HG02973 (cell line): ENCODE measurements at regions not wholly inside any gene's neighbourhood (a gene's known extent, or its start where the extent isn't known, plus 50 kb on each side); places are given as distances from the start of the nearest gene placed in this dataset.

Experiments
- ATAC-seq: cut with Tn5 transposase; IDR thresholded peaks from one replicate; pipeline ENCODE4 v1.9.1; 2021; ENCODE audit warnings: moderate library complexity; ENCODE audit not compliant: unreplicated experiment

DNA sequence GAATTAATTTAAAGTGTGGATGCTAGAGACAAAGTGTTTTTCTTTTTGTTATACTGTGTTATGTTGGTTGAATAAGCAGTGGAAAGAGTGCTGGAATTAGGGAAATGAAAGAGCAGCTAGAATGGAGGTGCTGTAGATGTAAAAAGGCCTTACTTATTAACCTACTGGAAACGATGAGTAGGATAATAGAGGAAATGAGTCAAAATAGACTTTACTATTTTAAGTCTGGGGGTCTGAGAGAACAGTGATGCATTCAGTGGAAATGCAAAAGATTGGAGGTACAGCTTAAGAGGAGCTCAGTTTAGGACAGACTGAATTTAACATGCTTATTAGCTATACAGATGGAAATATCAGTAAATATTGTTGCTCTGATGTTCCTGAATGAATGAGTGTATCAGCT lies 674.0 kb downstream of the OTOL1 start:
- no peak for ATAC-seq

DNA sequence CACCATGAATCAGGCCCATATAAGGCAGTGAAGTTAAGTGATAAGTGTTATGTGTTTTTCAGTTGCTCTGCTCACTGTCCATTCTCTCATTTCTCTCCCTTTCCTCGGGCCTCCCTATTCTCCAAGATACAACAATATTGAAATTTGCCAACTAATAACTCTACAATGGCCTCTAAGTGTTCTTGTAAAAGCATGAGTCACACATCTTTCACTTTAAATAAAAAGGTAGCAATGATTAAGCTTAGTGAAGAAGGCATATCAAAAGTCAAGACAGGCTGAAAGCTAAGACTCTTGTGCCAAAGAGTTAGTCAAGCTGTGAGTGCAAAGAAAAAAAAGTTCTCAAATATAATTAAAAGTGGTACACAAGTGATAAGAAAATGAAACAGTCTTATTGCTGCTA lies 675.4 kb downstream of the OTOL1 start:
- ATAC-seq = no peak

DNA sequence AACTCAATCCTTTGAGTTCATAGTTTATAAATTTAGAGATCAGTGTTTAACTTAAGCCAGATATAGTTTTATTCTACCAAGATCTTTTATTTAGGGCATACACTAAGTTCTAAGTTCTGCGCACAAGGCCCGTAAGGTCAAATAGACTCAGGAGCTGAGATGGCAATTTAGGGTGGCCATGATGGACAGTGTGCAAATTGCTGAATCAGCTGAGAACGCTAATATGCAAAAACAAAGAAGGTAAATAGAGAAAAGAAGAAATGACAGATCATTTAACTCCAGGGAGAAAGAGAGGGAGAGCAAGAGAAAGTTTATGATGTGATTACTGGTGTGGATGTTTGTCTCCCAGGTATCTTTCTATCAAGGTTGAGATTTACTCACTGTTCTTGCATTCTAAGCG lies 678.5 kb downstream of the OTOL1 start:
- ATAC-seq = no peak

DNA sequence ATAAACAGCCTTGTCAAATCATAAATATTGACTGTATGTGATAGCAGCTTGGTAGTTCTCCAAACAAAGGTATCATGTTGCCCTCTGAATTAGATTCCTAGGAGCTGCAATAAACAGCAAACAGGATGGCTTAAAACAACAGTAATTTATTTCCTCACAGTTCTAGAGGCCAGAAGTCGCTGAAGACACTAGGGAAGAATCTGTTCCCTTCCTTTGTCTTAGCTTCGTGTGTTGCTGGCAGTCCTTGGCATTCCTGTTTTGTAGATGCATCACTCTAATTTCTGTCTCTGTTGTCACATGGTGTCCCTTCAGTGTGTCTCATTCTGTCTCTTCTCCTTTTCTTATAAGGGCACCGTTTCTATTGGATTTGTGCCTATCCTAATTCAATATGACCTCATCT lies 679.3 kb downstream of the OTOL1 start:
- ATAC-seq = no peak

DNA sequence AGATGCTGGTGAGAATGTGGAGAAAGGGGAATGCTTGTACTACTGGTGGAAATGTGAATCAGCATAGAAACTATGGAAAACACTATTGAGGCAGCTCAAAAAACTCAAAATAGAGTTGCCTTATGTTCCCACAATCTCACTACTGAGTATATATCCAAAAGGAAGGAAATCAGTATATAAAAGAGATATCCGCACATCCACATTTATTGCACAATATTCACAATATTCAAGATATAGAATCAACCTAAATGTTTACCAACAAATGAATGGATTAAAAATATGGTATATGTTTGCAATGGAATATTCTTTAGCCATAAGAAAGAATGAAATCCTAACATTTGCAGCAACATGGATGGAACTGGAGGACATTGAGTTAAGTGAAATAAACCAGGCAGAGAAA lies 686.8 kb downstream of the OTOL1 start:
- no peak for ATAC-seq

DNA sequence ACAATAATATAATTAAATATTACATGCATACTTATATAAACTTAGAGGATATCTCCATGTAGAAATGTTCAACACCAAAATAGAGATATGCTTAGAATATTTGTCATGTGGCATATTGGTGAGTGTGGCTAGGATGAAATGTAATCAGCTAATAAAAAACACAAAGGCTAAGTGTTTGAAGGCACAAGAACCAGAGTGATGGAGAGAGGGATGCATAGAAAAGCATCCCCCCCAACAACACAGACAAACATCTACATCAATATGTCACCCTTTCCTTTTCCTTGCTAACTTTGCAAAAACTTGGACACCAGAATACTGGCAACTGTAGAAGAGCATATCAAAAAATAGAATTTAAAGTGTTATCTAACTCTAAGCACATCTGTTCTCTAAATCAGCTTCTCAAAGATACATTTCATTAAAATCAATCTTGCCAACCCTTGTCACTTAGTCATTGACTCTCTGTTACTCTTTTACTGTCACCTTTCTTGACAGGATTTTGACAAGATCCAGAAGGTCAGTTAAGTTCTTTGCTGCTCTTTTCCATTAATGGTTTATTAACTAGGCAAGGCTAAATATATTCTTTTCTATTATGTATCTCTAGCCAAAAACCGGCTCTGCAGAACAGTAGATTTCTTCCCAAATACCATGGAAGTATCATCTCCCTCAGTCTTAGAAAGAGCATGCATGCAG lies 695.9 kb downstream of the OTOL1 start:
- ATAC-seq = no peak

DNA sequence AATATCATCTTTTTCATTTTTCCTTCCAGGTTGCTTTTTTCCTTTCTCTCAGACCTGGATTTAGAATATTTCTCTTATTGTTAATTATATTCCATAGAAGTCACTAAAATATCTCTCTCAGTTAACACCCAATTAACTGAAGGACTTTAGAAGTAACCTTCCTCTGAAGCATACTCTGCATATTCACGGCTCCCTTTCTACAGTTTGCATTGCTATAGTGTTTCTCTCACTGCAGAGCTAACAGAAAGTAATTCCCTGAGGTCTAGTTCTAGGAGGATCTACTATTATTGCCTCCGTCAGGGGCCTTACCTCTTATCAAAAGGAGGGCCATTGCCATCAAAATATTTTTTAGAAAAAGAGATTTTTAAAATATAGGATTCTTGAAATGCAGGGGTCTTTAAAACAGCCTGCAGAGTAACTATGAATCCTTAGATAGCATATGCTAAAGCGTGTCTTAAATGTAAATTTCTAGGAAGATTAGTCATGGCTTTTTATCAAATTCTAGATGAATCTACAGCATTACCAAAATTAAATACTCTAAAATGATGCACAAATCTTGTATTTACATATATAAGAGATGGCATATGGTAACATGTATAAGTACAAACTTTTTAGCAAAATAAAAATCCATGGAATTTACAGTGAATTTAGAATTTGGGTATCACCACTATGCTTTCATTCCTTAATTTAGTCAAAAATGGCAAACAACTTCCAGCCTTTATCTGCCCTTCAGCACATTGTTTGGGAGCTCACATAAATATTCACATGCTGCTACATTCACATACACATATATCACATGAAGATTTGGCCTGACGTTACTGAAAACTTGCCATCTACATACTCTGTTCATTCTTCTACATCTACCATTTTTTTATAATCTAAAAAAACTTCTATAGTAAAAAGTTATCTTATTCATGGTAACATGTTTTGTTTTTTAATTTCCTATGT lies 696.8 kb downstream of the OTOL1 start:
- ATAC-seq = no peak

DNA sequence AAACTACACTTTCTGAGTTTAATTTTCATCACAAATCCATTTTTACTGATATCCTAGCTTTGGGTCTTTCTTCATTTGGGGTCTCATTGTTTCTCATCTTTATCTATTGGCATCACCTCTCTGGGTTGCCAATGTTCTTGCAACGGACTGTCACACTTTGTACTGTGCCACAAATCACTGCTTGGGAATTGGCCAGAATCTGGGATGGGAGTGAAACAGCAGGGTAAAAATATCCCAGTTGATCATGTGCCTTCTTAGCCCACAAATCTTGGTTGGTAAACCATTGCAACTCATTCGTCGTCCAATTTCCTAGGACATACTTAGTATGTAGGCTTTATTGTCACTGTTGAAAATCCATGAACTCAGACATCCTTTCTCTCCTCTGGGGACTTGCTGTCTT lies 698.5 kb downstream of the OTOL1 start:
- ATAC-seq = no peak

DNA sequence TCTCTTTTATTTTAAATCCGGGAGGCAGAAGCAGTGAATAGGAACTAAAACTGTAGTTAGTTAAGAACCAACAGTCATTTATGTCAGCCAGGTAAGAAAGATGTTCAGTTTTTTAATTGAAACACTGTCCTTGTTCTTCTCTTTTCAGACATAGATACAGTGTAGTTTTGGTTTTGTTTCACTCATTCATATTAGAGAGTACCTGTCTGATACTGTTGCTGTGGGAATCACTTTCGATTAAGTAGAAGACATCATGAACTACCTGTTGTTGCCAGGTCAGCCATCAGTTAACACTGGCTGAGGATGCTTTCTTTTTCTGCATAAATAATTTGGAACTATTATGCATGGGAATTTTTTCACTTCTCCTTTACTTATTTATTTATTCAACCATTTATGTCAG lies 700.4 kb downstream of the OTOL1 start:
- ATAC-seq = no peak

DNA sequence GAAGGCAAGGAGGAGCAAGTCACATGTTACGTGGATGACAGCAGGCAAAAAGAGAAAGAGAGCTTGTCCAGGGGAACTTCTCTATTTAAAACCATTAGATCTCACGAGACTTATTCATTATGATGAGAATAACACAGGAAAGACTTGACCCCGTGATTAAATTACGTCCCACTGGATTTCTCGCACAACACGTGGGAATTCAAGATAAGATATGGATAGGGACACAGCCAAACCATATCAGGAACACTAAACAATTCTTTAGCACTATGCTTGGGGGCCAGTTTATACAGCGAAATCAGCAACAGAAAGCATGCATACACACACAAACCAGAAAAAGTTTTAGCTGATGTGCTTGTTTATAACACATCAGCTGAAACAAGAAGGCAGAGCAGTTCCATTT lies 704.2 kb downstream of the OTOL1 start:
- no peak for ATAC-seq

DNA sequence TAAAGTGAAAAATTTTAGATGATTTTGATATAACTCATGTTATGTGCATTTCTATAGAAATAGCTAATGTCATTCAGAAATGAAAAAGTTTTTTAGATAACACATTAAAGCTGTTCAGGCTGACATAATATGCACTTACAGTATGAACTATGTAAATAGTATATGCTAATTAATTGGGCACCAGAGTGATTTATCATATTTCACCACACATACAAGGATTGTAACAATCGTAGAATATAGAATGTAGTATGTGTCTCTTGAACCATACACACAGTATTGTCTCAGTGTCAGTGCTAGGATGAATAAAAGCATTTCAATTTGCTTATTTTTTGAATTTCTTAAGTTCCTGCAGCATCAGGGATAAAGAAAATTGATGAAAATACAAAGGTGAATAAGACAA lies 710.0 kb downstream of the OTOL1 start:
- ATAC-seq = no peak

DNA sequence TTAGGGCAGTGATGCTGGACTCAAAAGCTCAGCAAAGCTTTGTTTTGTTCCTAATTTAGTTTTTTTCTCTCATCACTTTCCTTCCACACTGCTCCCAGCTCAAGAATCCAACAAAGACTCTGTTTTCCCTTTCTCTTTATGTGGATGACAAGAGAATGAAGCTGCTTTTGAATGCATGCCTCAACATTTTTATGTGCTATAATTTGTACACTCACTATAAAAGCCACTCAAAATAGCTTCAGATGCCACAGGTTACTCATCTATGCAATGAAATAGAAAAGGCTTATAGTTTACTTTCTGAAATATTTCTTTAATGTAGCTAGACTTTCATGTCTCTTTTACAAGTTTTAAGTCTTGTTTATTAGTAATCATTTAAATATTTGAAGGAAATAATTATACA lies 714.9 kb downstream of the OTOL1 start:
- no peak for ATAC-seq

DNA sequence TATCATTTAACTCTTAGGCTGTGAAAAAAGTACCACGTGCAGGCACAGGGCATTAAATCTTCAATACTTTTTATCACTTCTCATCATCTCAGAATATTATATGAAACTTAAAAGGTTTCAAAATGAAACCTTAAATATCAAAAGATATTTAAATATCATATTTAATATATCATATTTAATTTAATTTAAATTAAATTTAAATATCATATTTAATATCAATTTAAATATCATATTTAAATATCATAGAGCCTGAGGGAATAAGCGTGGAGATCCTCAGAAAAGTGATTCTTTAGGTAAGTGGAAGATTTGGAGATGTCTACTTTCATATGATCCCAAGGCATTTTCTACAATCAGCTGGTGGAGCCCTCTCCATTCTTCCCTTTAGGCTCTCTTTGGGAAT lies 716.6 kb downstream of the OTOL1 start:
- ATAC-seq = no peak

DNA sequence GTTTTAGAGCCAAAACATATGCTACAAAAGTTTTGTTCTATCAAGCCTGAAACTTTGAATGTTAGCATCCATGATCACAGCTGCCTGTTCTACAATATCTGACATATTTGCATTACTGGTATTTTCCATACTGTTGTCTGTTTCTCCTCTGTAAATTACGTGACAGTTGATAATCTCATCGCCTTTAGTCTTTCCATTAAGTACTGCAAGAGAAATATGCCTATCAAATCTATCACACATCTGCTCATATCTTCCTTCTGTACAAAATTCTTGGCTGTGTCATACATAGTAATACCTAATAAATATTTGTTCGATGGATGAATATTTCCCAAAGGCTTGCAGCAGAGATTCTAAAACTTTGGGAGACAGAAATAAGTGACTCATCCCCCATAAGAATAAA lies 717.3 kb downstream of the OTOL1 start:
- no peak for ATAC-seq

DNA sequence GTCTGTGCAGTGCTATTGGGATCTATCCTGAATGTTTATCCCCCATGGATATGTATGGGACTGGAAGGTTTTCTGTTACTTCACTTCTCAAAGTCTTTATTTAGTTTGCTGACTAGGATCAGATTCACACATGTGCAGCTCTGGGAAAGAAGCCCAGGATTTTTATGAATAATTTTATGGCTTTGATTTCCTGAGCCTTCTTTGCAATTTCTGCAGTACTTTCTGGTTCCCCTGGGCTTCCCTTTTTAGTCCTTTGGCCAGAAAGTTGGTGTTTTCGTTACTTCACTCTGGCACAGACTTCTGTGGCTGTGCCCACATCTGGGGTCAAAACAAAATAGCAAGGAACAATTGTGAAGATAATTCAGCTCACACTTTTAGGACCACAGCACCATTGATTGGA lies 721.0 kb downstream of the OTOL1 start:
- ATAC-seq = no peak

DNA sequence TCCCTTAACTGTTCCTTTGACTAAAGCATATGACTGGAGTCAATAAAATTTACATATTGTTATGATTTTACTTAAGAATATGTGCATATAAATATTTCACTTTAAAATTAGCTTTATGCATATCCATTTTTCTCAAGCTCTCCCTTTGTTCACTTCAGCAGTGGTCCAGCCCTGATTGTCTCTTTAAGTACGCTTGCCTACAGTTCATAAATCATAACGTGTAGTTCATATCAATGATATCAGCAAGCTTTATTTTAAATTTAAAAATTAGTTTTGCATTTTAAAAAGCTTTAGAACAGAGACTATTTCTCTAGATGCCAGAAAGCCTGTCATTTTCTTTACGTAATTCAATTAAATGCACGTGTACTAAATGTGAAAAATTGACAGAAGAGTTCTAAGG lies 721.9 kb downstream of the OTOL1 start:
- no peak for ATAC-seq

DNA sequence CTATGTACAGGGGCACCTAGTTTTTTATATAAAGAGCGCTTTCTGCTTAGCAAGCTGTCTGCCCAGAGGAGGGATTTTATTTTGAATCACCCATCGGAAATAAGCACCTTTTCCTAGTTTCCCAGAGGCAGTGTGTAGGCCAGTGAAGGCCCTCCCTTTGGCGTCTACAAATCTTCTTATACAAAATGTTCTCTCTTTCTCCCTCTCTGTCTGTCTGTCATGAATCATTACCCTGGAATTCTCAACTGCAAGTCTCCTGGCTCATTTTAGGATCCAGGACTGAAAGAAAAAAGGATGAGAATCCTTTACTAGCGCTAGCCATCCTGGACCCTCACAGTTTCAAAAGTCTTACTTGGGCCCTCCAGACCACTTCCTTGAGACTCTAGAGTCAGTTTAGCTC lies 728.1 kb downstream of the OTOL1 start:
- ATAC-seq = no peak

DNA sequence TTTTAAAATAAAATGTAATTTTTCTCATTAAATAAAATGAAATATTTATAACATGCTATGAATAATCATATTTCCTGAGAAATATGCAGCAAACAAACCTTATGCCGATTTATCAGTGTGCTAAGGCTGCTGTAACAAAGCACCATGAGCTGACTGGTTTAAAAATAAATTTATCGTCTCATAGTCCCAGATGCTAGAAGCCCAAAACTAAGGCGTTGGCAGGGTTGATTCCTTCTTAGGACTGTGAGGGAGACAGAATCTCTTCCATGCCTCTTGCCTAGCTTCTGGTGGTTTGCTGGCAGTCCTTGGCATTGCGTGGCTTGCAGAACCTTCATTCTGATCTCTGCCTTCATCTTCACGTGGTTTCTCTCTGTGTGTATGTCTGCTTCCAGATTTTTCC lies 740.3 kb downstream of the OTOL1 start:
- ATAC-seq = no peak

DNA sequence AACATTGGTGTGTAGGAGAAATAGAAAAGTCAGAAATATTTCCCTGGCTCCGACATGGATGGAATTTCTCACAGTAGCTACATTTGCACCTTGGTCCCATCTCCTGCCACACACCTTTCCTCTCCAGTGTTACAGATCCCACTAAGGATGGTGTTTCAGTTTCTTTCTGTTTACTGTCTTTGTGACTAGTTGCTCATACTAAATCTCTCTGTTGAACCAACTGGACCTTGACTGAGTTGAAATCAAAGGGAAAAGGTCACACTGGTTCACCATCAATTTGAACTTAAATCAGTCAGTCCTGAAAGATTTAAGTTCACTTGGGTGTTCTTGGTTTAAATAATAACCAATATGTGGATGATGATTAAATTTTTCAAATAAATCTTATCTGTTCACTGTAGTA lies 754.2 kb downstream of the OTOL1 start:
- ATAC-seq = no peak

DNA sequence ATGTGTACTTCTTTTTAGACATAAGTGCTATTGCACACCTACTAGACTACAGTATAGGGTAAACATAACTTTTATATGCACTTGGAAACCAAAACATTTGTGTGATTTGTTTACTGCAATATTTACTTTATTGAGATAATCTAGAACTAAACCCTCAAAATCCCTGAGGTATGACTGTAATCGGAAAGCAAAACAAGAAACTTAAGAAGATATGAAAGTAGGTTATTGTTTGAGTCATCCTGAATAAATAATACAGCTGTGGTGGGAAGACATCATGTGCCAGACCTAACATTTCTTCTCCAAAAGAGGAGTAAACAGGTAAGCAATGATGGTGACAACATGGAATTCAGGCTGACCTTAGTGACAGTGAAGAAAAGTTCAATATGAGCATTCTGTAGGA lies 765.5 kb downstream of the OTOL1 start:
- ATAC-seq = no peak

DNA sequence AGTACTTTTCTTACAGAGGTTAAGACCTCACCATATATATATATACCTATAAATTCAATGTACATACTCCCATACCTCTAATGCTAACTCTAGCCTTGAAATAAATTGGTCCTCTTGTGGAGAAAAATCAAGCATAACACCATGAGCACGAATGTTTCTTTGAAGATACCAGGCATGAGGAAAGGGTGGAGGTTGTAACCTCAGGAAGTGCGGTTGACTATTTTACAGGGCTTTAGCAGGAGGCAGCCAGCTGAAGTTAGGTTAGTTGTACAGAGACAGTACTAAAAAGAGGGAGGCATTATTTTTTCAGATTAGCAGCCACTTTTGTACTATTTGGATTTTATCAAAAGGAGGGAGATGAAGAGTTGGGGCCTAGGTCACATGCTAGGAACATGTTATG lies 767.0 kb downstream of the OTOL1 start:
- ATAC-seq = no peak

DNA sequence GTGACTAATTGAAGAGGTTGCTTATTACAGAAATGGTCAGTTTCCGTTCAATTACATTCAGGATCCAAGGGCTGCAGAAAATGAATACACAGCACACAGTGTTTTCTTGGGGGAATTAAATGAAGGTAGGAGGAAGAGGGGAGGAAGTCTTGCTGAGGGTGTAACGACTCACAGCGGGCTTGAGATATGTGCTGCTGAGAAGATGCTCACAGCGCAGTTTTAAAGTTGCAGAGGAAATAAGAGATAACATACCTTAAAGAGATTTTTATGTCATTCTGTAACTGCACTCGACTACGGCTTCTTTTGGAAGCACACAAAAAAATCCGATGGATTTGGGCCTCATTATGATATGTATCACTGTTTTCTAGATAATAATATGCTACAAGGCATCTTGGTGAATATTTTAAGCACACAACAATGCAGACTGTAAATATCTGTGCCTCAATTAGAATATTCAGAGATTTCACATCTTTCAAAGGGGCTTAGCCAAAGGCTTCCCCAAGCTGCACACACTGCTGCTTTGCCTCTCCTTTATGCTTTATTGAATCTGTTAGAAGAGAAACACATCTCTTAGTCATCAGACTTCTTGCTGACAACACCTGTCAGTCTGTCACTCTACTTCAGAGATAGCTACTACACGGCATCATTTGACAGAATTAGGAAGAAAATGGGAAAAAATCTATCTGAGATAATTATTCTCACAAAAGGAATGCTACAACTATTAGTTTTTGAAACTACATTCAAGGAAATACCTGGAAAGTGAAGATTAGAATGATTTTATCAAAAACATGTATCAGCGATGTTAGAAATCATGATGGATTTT lies 773.2 kb downstream of the OTOL1 start:
- no peak for ATAC-seq
